MM.1S (cell line): ENCODE measurements at regions not wholly inside any gene's neighbourhood (a gene's known extent, or its start where the extent isn't known, plus 50 kb on each side); places are given as distances from the start of the nearest gene placed in this dataset.

Experiments used
- EZH2 ChIP-seq: fragments of 300-600 bp; sonication (generic); optimal IDR thresholded peaks from 2 replicates; pipeline ENCODE3; 2017; ENCODE audit warnings: low read depth, mild to moderate bottlenecking, antibody characterized with exemption, low read length, mixed read lengths
- EZH2phosphoT487 ChIP-seq: fragments of 300-600 bp; sonication (generic); IDR thresholded peaks from 2 replicates; pipeline ENCODE4 v1.6.1; 2018; ENCODE audit warnings: antibody characterized with exemption, low read length
- TF ChIP-seq, protein P1 (sequence below): fragments of 300-600 bp; sonication (generic); IDR thresholded peaks from 2 replicates; pipeline ENCODE4 v1.5.1; 2016; ENCODE audit warnings: antibody characterized with exemption, low read length, mixed read lengths

DNA sequence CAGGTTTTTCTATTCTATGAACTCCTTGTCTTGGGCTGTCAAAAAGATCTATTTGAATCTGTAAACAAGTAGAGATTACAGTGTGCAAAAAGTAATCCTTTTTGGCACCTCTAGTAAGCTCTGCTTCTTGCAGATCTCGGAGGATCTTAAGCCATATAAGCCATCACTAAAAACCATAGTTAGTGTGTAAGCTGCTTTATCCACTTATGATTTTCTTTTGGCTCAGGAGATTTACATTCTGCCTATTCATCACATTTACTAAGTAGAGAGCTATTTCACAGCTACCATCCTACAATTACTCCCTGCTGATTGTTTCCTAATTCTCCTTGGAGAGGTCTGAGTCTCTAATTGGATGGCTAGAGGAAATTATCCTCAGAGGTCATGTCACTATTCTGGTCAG is 385.7 kb downstream of the AASDHPPT start:
- TF ChIP-seq, protein P1, sequence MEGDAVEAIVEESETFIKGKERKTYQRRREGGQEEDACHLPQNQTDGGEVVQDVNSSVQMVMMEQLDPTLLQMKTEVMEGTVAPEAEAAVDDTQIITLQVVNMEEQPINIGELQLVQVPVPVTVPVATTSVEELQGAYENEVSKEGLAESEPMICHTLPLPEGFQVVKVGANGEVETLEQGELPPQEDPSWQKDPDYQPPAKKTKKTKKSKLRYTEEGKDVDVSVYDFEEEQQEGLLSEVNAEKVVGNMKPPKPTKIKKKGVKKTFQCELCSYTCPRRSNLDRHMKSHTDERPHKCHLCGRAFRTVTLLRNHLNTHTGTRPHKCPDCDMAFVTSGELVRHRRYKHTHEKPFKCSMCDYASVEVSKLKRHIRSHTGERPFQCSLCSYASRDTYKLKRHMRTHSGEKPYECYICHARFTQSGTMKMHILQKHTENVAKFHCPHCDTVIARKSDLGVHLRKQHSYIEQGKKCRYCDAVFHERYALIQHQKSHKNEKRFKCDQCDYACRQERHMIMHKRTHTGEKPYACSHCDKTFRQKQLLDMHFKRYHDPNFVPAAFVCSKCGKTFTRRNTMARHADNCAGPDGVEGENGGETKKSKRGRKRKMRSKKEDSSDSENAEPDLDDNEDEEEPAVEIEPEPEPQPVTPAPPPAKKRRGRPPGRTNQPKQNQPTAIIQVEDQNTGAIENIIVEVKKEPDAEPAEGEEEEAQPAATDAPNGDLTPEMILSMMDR, result no peak
- TF ChIP-seq EZH2 (no peak), EZH2phosphoT487 (no peak)
